HG02571 (cell line): ENCODE measurements at regions not wholly inside any gene's neighbourhood (a gene's known extent, or its start where the extent isn't known, plus 50 kb on each side); places are given as distances from the start of the nearest gene placed in this dataset.

Source experiments
- ATAC-seq: cut with Tn5 transposase; IDR thresholded peaks from one replicate; pipeline ENCODE4 v1.9.1; 2021; ENCODE audit warnings: mild to moderate bottlenecking, moderate library complexity; ENCODE audit not compliant: unreplicated experiment

DNA sequence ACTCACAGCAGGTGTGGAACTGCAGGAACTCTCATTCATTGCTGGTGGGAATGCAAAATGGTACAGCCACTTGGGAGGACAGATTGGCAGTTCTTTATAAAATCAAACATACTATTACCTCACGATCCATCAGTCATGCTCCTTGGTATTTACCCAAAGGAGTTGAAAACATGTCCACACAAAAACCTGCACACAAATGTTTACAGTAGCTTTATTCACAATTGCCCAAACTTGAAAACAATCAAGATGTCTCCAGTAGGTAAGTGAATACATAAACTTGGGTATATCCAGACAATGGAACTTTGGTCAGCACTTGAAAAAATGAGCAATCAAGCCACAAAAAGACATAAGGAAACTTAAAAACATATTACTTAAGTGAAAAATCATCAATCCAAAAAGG is 215.5 kb downstream of the IRX1 start:
- no peak for ATAC-seq

DNA sequence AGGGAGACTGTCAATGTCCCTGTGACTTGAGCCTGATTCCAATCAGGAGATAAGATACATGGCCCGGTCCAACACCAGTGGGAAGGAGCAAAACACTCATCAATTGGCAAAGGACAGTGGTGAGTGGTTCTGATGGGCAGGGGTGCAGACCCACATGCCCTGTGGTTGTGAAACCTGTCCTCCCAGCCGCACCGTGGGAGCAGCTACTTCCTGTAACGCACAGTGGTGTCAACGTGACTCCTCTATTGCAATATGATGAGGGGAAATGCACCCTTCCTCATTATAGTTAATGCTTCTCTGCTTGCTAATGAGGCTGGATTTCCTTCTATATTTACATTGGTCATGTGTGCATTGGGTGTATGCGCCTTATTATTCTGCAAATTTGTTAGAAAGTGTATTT is 223.0 kb downstream of the IRX1 start:
- ATAC-seq: no peak

DNA sequence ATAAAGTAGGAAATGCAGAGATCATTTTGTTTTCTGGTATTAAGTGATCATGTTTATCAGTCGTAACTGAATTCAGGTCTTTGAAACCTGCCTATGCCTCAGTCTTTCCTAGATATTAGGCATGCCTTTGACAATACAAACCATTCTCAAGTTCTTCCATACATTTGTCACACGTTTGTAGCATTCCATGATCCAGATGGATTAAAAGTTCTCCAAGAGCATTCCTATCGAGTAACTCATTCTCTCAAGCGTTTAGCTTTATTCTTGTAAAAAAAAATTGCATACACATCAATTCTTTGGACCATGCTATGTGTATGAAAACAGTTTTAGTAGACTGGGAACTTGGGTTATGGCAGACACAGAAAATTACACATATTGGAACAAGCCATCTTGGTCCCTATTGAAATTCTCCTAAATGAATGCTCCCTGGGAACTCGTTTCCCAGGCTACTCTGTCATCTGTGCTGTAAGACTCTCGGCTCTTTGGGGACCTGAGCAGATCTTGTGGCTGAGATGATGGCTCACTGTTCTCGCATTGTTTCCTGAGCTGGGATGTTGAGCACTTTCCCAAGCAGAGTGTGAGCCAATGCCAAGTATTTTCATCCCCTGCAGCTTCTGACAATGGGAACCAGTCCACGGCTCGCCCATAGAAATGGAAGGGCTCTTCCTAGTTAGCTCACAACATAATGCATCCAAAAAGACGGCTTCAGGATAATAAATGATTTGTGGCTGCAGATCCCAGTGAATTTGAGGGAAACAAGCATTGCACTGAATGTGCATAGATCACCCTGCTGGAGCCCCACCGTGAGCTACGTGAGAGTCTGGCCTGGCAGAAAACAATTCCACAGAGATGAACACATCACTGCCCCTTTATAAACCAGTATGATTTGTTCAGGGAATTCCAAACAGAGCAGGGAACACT is 230.2 kb downstream of the IRX1 start:
- ATAC-seq: no peak

DNA sequence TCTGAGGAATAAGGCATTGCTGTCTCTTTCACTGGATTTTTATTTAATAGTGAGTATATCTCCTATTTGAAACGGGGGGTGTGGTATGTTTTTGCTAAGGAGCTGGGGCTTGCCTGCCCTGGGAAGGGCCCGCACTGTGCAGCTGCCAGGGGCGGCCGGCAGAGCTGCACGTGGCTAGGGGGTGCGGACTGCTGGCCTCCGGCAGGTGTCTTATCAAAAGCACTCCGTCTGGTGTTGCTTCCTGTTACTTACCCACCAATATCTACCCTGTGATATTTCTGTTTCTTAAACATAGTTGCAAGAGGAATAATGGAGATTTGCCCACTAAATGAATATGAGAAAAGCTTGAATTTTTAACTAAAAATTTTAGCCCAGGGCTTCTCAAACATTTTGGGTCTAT is 232.0 kb downstream of the IRX1 start:
- ATAC-seq: no peak

DNA sequence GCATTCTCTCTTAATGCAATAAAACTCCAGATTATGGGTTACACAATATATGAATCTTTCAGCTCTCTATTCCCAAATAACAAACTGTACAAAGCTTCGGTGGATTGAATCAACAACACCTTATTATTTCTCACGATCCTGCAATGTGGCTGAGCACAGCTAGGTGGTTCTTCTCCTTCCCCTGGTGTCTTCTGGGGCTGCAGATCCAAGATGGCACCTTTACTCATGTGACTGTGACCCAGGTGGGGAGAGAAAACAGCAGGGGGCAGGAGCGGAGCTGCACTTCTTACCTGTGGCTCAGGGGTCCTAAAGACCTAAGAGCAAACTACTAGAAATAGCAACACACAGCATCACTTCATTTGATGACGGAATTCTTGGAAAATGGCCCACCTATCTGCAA is 233.1 kb downstream of the IRX1 start:
- no peak for ATAC-seq

DNA sequence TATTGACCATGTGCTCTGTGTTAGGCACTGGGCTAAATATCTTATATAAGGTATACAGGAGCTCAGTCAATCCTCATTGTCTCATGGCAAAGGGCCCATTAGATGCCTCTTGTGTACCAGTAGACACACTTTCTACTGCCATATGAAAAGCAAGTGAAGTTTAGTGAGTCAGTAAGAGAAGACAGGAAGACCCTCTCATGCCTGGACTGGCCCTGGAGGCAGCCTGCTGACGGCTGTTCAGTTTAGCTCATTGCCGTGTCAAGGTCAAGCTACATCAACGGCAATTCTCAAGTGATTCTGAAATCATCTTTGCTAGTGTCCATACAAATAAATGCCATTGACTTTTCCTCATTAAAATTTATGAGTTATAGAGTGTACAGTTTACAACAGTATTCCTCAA is 237.9 kb downstream of the IRX1 start:
- no peak for ATAC-seq

DNA sequence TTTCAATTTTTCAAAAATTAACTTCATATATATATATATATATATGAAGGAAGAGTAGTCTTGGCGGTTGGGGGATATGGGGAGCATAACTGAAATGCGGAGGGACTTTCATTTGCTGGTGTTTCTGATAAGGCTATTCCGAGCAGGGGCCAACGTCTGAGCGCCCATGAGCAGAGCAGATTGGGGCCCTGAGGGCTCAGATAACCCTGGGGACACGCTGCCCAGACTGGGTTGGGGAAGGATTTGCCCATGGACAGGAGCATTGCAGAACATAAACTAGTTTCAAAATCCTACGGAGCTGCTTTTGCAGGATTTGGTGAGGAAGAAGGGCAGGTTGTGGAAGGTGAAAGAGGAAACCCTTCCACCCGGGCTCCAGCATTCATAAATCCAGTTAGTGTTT is 240.2 kb downstream of the IRX1 start:
- no peak for ATAC-seq

DNA sequence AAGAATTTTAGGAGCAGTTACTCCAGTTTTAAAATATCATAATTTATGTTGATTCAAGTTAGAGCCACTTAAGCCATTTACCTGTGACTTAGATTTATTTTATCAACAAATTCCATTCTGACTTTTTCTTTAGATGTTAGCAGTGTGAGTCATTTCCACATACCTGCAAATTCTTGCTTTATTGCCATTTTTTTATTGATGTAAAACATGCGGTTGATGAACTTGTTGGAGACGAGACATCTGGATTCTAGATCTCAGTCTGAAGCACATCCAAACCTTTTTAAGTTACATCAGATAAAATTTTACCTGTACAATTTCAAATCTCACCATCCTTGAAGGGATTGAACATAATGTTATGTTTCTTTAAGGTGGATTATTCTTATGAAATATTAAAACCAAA is 240.9 kb downstream of the IRX1 start:
- ATAC-seq: no peak

DNA sequence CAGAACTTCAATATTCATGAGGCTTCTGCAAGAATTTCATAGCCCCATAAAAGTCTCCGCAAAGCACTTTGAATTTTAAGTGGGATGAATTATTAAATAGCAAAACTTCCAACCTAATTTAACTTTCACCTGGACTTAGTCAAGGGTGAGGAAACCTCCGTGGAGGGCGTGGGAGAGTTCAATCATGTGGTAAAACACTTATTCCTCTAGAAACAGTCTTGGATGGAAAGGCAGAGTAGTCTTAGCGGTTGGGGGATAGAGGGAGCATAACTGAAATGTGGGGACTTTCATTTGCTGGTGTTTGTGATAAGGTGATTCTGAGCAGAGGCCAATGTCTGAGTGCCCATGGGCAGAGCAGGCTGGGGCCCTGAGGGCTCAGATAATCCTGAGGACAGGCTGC is 241.9 kb downstream of the IRX1 start:
- ATAC-seq: no peak

DNA sequence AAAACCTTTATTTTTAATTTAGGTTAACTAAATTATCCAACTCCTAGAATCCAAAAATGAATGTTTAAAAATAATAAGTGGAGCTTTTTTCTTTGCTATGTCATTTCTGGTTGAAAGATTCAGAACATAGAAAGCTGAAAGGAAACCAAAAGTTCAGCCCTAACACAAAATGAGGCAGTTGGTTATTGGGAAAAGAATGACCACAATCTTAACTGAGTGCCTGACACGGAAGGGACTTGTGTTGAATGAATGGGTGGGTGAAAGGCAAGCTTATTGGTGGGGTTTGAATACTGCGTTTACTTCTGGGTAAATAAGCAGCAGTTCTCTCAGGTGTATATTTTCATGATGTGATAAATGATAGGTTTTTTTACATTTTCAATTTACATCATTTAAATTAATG is 243.5 kb downstream of the IRX1 start:
- no peak for ATAC-seq

DNA sequence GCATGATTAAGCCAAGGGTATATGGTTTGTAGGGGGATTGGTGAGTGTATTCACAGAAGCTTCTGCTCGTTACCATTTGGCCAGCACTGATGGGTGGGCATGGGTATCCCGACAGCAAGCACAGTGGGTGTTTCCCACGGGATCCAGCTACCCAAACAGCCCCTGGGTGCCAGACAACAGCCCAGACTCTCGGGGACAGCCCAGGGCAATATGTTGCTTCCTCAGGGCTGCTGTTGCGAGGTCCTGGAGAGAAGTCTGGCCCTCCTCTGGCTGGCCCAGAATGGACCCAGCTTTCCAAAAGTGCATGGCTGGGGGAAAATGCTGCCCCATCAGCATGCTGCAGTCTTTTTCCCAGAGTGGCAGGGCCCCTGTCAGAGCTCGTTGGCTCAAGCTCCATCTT is 247.0 kb downstream of the IRX1 start:
- no peak for ATAC-seq

DNA sequence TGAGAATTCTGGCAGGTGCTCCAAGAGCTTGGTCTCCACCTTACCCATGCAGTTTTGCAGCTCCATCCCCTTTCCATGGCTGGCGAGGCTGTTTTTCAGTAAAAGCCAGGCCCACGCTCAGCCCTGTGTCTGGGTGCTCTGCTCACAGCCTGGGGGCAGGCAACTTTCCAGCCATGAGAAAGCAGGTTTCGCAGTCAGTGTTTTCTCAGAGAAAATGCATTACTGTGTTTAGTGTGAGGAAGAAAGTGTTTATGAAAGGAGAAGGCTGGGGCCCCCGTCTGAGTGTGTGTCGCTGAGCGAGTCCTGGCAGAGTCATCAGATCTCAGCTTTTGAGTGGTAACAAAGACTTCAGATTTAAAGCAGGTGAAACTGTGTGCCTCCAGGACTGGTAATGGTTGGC is 248.1 kb downstream of the IRX1 start:
- no peak for ATAC-seq

DNA sequence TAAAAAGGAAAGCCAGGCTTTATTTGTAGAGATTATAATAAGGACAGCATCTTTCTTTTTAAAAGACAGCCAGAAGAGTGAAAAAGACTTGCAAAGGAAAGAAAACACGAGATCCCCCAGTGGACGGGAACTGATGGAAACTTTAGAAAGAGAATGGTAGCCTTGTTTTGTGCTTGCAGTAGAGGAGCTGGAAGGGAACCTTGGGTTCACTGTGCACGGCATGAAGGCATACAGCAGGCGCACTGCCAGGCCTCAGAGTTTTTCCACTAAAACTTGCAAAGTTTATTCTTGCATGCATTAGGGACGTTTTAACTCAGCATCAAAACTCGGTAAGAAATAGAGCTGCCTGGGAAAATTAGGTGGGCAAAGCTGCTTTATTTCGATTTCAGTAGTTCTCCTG is 248.6 kb downstream of the IRX1 start:
- no peak for ATAC-seq

DNA sequence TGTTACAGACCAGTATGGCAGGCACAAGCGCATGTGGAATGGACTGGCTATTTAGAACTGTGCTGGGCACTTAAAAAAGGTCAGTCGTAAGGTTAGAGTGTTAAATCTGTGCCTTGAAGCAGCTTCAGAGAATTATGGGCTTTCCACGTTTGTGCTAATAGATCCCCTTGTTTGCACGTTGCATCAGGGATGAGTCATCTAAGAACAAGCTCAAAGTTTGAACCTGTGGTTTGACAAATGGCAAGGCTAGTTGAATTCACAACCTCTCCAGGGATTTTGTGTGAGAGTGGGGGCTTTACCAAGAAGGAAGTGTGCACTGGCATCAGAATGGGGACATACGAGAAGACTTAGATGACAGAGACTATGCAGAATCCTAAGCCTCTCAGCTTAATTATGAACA is 249.6 kb downstream of the IRX1 start:
- ATAC-seq: no peak

DNA sequence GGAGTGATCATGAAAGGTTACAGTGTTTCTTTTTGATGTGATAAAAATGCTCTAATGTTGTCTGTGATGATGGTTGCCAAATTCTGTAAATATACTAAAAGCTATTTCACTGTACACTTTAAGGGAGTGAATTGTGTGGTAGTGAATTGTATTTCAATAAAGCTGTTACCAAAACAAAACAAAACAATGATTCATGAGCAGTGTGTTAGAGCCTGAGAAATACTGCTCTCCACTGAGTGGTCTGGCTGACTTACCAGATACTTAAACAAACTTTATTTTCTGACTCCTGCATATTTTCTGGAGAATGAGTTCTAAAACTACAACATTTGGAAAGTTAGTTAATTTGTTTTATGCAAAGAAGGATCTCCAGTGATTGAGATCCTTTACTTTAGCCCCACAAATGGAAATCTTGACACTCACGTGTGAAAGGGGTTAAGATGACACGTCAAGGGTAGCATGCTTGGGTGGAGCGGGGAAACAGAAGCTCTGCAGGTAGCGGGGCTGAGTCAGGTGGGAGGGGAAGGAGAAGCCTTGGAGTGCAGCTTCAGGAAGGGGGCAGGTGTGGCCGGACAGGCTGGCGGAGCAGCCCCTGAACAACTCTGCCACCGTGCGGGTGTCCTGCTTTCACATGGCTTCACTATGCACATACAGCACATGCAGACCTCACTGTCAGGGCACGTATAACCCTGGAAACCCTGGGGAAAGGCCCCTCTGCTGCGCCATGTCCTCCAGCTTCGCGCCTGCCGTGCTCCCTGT is 256.7 kb downstream of the IRX1 start:
- ATAC-seq: no peak

DNA sequence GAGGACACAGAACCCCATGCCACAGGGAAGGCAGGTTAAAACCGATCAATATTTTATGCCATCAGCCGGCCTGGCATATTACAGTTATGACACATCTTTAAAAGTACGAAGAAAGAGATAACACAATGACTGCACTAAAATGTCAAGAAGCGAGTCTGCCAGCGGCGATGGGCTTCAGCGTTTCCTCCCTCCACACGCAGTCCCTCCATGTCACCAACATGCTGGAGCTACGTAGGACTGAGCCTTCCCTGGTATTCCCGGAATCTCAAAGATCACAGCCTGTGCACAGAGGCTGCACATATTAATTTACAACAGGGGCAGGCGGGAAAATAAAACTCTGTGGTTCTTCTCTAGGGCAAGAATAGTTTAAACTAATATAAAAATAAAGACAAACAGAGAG is 257.7 kb downstream of the IRX1 start:
- ATAC-seq: no peak

DNA sequence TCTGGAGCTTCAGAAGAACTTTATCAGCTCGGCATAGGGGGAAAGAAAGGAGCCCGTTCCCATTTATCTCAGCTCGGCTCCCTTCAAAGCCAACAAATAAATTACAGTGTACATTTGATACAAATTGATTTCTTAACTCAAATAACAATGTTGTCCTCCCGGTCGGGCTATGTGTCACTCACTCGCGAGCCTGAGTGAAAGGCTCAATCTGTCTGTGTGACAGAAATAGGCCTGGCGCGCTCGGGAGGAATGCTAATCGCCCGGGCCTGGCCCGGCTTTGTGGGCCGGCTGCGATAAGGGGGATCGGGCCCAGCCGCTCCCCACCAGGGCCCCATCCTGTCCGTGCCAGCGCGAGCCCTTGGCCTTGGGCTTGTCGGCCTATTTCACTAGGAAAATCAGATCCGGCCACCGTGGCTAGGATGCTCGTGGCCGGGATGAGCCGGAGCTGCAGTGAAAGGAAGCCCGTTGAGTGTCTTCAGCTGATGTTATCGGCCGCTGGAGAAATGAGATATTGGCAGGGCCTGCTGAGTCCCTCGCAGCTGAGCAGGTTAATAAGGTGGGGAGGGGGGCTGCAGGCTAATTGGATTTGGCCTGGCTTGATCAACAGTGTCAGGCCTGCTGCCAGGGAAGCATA is 258.7 kb downstream of the IRX1 start:
- ATAC-seq: no peak

DNA sequence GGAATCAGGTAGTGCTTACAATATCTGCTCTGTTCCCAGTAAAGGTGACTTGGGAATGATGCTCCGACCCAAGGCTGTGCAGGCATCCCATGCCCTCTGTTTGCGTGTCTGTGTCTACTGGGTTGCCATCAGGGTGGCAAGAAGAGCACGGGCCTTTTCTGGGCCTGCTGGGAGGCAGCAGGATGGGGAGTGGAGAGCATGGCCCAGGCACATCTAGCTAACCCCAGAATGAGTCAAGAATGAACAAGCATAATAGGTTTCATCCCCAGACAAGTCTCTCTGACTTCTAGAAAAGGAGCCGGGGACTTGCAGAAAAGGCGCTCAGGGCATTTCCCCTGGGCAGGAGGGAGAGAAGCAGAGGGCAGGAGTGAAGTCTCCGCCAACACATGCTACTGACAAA is 260.4 kb downstream of the IRX1 start:
- ATAC-seq: no peak

DNA sequence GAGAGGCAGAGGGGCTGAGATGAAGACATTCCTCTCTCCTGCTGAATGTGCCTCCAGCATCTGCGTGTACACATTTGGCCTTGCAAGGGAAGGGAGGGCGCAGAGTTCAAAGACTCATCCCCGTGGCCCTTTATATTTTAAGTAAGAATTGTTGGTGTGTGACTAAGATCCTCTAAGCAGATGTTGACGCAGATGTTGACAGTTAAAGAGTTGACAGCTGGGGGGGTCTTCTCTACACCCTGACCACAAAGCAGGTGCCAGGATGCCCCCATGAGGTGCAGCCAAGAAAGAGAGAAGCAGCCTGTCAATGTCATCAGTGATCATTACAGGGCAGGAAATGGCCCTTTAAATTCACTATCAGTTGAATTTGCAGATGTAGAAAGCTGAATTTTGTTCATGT is 262.9 kb downstream of the IRX1 start:
- no peak for ATAC-seq

DNA sequence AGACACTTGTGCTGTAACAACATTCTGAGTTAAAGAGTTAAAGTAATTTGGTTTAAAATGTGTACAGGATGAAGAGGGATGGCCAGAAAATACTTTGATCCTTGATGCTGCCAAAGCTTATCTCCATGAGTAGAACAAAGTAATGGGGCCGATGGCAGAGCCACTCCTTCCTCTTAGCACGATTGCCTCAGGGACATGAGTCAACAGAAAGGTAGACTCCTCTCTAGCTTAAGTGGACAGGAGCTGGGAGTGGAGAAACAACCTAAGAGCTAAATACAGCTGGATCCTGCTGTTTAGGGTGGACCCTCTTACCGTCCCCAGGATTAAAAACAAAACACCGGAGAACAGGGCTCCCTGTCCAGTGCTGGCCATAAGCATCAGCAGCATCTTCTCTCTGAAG is 267.3 kb downstream of the IRX1 start:
- ATAC-seq: no peak

DNA sequence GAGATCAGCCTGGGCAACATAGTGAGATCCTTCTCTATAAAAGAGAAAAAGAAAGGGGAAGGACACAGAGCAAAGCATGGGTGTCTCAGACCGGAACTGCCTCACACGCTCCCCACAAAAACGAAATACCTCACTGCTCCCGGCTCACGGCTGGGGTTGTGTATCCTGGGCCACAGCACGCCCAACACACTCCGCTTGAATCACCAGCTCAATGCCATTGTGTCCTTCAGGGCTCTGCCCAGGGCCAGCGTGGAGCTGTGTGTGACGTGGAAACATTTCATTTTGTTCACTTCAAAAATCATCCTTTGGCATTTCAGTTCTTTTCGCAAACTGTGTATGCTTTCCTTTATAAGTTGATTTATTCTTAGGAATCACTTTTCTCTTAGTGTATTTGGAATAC is 279.5 kb downstream of the IRX1 start:
- no peak for ATAC-seq

DNA sequence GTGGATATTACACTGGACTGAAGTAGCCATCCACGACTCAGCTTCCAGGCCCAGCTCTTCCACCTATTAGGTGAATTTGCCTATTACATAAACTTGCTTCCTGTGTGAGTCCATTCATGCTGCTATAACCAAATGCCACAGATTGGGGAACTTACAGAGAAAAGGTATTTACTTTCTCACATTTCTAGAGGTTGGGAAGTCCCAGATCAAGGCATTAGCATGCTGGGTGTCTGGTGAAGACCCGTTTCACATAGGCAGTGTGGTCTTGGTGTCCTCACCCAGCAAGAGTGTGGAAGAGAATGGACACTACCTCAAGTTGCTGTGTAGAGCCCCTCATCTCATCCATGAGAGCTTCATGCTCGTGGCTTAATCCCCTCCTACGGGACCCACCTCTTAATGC is 282.6 kb downstream of the IRX1 start:
- ATAC-seq: no peak
